22Rv1 (cell line): ENCODE measurements at regions not wholly inside any gene's neighbourhood (a gene's known extent, or its start where the extent isn't known, plus 50 kb on each side); places are given as distances from the start of the nearest gene placed in this dataset.

ENCODE experiments used
- ZFX ChIP-seq: fragments of 450-650 bp; IDR thresholded peaks from 2 replicates; pipeline ENCODE4 v1.6.1; 2017; ENCODE audit warnings: antibody characterized with exemption, borderline replicate concordance
- TF ChIP-seq, protein P1 (sequence below): fragments of 450-650 bp; IDR thresholded peaks from 2 replicates; pipeline ENCODE4 v1.5.1; 2017; ENCODE audit warnings: mild to moderate bottlenecking

DNA sequence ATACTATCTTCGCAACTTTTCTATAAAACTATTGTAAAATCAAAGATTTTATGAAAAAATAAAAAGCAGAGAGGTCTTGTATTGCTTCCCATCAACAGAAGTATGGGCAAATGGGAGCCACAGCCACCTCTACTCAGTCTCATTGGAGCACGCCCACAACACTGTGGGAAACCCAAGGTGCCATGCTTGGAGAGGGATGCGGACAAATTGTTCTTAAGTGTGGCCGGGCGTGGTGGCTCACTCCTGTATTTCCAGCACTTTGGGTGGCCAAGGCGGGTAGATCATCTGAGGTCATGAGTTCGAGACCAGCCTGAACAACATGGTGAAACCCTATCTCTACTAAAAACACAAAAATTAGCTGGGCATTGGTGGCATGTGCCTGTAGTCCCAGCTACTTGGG, 498.2 kb upstream of the SOX5 start:
- TF ChIP-seq, protein P1, sequence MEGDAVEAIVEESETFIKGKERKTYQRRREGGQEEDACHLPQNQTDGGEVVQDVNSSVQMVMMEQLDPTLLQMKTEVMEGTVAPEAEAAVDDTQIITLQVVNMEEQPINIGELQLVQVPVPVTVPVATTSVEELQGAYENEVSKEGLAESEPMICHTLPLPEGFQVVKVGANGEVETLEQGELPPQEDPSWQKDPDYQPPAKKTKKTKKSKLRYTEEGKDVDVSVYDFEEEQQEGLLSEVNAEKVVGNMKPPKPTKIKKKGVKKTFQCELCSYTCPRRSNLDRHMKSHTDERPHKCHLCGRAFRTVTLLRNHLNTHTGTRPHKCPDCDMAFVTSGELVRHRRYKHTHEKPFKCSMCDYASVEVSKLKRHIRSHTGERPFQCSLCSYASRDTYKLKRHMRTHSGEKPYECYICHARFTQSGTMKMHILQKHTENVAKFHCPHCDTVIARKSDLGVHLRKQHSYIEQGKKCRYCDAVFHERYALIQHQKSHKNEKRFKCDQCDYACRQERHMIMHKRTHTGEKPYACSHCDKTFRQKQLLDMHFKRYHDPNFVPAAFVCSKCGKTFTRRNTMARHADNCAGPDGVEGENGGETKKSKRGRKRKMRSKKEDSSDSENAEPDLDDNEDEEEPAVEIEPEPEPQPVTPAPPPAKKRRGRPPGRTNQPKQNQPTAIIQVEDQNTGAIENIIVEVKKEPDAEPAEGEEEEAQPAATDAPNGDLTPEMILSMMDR, result no peak
- no peak for TF ChIP-seq ZFX
